WTC11 (cell line): ENCODE measurements at regions not wholly inside any gene's neighbourhood (a gene's known extent, or its start where the extent isn't known, plus 50 kb on each side); places are given as distances from the start of the nearest gene placed in this dataset.

Source experiments
- ATAC-seq: fragments of 200-7000 bp; cut with Tn5 transposase; 2 replicates; pipeline ENCODE4 v1.10.0; 2021; ENCODE audit warnings: mild to moderate bottlenecking, moderate library complexity
- CTCF ChIA-PET: fragments of 300-600 bp; sonication (Branson Sonifier 250); formaldehyde crosslinking; loops from one replicate; lab custom pipeline; 2021; ENCODE audit warnings: antibody characterized with exemption; lab: Charles Lee
- POLR2A ChIA-PET: fragments of 350-600 bp; sonication (Branson Sonifier 250); formaldehyde crosslinking; loops from one replicate; lab custom pipeline; 2021; ENCODE audit warnings: antibody characterized with exemption; lab: Charles Lee
- DNase-seq: peaks from one replicate; pipeline ENCODE4 v3.0.0; 2021; ENCODE audit warnings: low spot score
- H3K27ac Mint-ChIP-seq: 2 replicates; pipeline ENCODE4 v1.8.0; 2021; ENCODE audit warnings: mixed read lengths
- H3K27me3 Mint-ChIP-seq: 2 replicates; pipeline ENCODE4 v1.8.0; 2021; ENCODE audit warnings: low read depth, mild to moderate bottlenecking, moderate library complexity, mixed read lengths
- H3K36me3 Mint-ChIP-seq: 2 replicates; pipeline ENCODE4 v1.8.0; 2021; ENCODE audit warnings: mixed read lengths
- H3K4me1 Mint-ChIP-seq: 2 replicates; pipeline ENCODE4 v1.8.0; 2022; ENCODE audit warnings: mixed read lengths
- H3K4me3 Mint-ChIP-seq: 2 replicates; pipeline ENCODE4 v1.8.0; 2021; ENCODE audit warnings: mild to moderate bottlenecking, moderate library complexity, mixed read lengths
- H3K9me3 Mint-ChIP-seq: 2 replicates; pipeline ENCODE4 v1.8.0; 2021; ENCODE audit warnings: mixed read lengths
- ARID4B ChIP-seq: sonication (generic); formaldehyde crosslinking; IDR thresholded peaks from 2 replicates; pipeline ENCODE4 v1.8.0; 2023; ENCODE audit warnings: missing genetic modification reagents, mild to moderate bottlenecking, borderline replicate concordance
- E2F5 ChIP-seq: sonication (generic); formaldehyde crosslinking; IDR thresholded peaks from 2 replicates; pipeline ENCODE4 v1.8.1; 2022; ENCODE audit warnings: mild to moderate bottlenecking, moderate library complexity, missing genetic modification reagents
- ESRRA ChIP-seq: sonication (generic); formaldehyde crosslinking; IDR thresholded peaks from 2 replicates; pipeline ENCODE4 v1.8.1; 2022; ENCODE audit warnings: mild to moderate bottlenecking, missing genetic modification reagents, borderline replicate concordance
- FOXK1 ChIP-seq: sonication (generic); formaldehyde crosslinking; IDR thresholded peaks from 2 replicates; pipeline ENCODE4 v1.8.0; 2022; ENCODE audit warnings: mild to moderate bottlenecking, moderate library complexity, missing genetic modification reagents
- GABPB1 ChIP-seq: sonication (generic); formaldehyde crosslinking; IDR thresholded peaks from 2 replicates; pipeline ENCODE4 v1.8.1; 2023; ENCODE audit warnings: mild to moderate bottlenecking, missing genetic modification reagents
- HMGXB4 ChIP-seq: sonication (generic); formaldehyde crosslinking; IDR thresholded peaks from 2 replicates; pipeline ENCODE4 v1.8.1; 2023; ENCODE audit warnings: mild to moderate bottlenecking, moderate library complexity, missing genetic modification reagents
- JUN ChIP-seq: sonication (generic); formaldehyde crosslinking; IDR thresholded peaks from 2 replicates; pipeline ENCODE4 v1.8.0; 2023; ENCODE audit warnings: mild to moderate bottlenecking, missing genetic modification reagents
- NFYB ChIP-seq: sonication (generic); formaldehyde crosslinking; conservative IDR thresholded peaks from 2 replicates; pipeline ENCODE4 v1.8.0; 2022; ENCODE audit warnings: low read depth, missing genetic modification reagents
- PRRX2 ChIP-seq: fragments of 250-450 bp; sonication (Bioruptor Pico); IDR thresholded peaks from 2 replicates; pipeline ENCODE4 v1.8.0; 2021; ENCODE audit warnings: mild to moderate bottlenecking
- RORB ChIP-seq: fragments of 250-450 bp; sonication (Bioruptor Pico); IDR thresholded peaks from 2 replicates; pipeline ENCODE4 v1.9.0; 2021; ENCODE audit warnings: mild to moderate bottlenecking
- STAT6 ChIP-seq: sonication (generic); formaldehyde crosslinking; conservative IDR thresholded peaks from 2 replicates; pipeline ENCODE4 v1.8.1; 2023; ENCODE audit warnings: mild to moderate bottlenecking, low read depth, missing genetic modification reagents, moderate library complexity
- TP53 ChIP-seq: sonication (generic); formaldehyde crosslinking; IDR thresholded peaks from 2 replicates; pipeline ENCODE4 v1.8.1; 2023; ENCODE audit warnings: mild to moderate bottlenecking, missing genetic modification reagents
- USF1 ChIP-seq: sonication (generic); formaldehyde crosslinking; IDR thresholded peaks from 2 replicates; pipeline ENCODE4 v1.8.0; 2022; ENCODE audit warnings: mild to moderate bottlenecking, missing genetic modification reagents
- ZNF121 ChIP-seq: sonication (generic); formaldehyde crosslinking; IDR thresholded peaks from 2 replicates; pipeline ENCODE4 v1.8.0; 2023; ENCODE audit warnings: missing genetic modification reagents
- ZNF219 ChIP-seq: sonication (generic); formaldehyde crosslinking; IDR thresholded peaks from 2 replicates; pipeline ENCODE4 v1.8.0; 2023; ENCODE audit warnings: missing genetic modification reagents, mild to moderate bottlenecking, borderline replicate concordance
- ZNF512 ChIP-seq: sonication (generic); formaldehyde crosslinking; IDR thresholded peaks from 2 replicates; pipeline ENCODE4 v1.8.1; 2022; ENCODE audit warnings: missing genetic modification reagents, borderline replicate concordance

GRCh38 chr4:53854991-53855568 is 209.3 kb downstream of the CHIC2 start:
- Mint-ChIP-seq H3K36me3 (no peaks in the 10 kb centered on the region), H3K4me3 (no peak overlapping the region), H3K4me1 (peaks cover 13% of the 10 kb centered on the region), H3K27ac (no peak overlapping the region), H3K27me3 (no peaks in the 10 kb centered on the region), H3K9me3 (peaks cover 8% of the 10 kb centered on the region)
- ATAC-seq: no peak
- CTCF ChIA-PET: interaction anchor here (0.9 kb wide), 1 partner anchor 377 kb away, joined by 4 read pairs; no protein-coding TSS in a partner anchor
- POLR2A ChIA-PET: no interaction called here
- DNase-seq: no peak
- TF ChIP-seq STAT6 (CRISPR knock-in tag) (no peak), ESRRA (no peak), ARID4B (CRISPR knock-in tag) (no peak), ZNF219 (no peak), ZNF121 (CRISPR knock-in tag) (no peak), PRRX2 (CRISPR knock-in tag) (no peak), ZNF512 (CRISPR knock-in tag) (no peak), JUN (CRISPR knock-in tag) (no peak), USF1 (CRISPR knock-in tag) (no peak), HMGXB4 (CRISPR knock-in tag) (no peak), GABPB1 (CRISPR knock-in tag) (no peak), RORB (no peak), NFYB (CRISPR knock-in tag) (no peak), FOXK1 (no peak), TP53 (CRISPR knock-in tag) (no peak), E2F5 (CRISPR knock-in tag) (no peak)
